PC-9 (cell line): ENCODE measurements at regions not wholly inside any gene's neighbourhood (a gene's known extent, or its start where the extent isn't known, plus 50 kb on each side); places are given as distances from the start of the nearest gene placed in this dataset.

ENCODE experiments used
- BruUV-seq: library from RNA; stranded (reverse); fragments of 400-500 nt; replicated peaks from 2 replicates; lab custom pipeline; 2021; lab: Mats Ljungman, UMichigan
- CTCF ChIA-PET: fragments of 300-600 bp; sonication (Branson Sonifier 250); formaldehyde crosslinking; loops from one replicate; lab custom pipeline; 2022; ENCODE audit warnings: antibody characterized with exemption; lab: Charles Lee
- POLR2A ChIA-PET: fragments of 300-600 bp; sonication (Branson Sonifier 250); formaldehyde crosslinking; loops from one replicate; lab custom pipeline; 2022; ENCODE audit warnings: antibody characterized with exemption; ENCODE audit not compliant: unreplicated experiment; lab: Charles Lee
- DNase-seq, 2 experiments: peaks; one replicate each; pipeline versions ENCODE4 v3.0.0 to v3.0.0-alpha.2; 2015 to 2022; ENCODE audit warnings: mixed read lengths in 1 of 2
- H2AFZ ChIP-seq: fragments of 200-600 bp; sonication (generic); 2 replicates; pipeline ENCODE4 v1.8.1; 2017; ENCODE audit warnings: antibody characterized with exemption
- H3F3A ChIP-seq: fragments of 200-600 bp; sonication (generic); 2 replicates; pipeline ENCODE4 v1.8.1; 2017; ENCODE audit warnings: antibody characterized with exemption, mild to moderate bottlenecking, low read depth; ENCODE audit not compliant: insufficient read depth
- H3K27ac ChIP-seq: fragments of 200-600 bp; sonication (generic); 2 replicates; pipeline ENCODE4 v1.6.1; 2016; ENCODE audit warnings: mixed run types
- H3K27me3 ChIP-seq: fragments of 200-600 bp; sonication (generic); 2 replicates; pipeline ENCODE4 v1.6.1; 2016; ENCODE audit warnings: low read depth, mixed run types; ENCODE audit not compliant: insufficient read depth
- H3K36me3 ChIP-seq: fragments of 200-600 bp; sonication (generic); 2 replicates; pipeline ENCODE4 v1.6.1; 2016; ENCODE audit warnings: low read depth, mixed run types
- H3K4me1 ChIP-seq: fragments of 200-600 bp; sonication (generic); replicated peaks from 2 replicates; pipeline ENCODE4 v1.6.1; 2016; ENCODE audit warnings: mixed run types; ENCODE audit not compliant: insufficient read depth
- H3K4me2 ChIP-seq: fragments of 200-600 bp; sonication (generic); 2 replicates; pipeline ENCODE4 v1.6.1; 2017; ENCODE audit warnings: mixed run types
- H3K4me3 ChIP-seq: fragments of 200-600 bp; sonication (generic); 2 replicates; pipeline ENCODE4 v1.6.1; 2016; ENCODE audit warnings: mixed run types
- H3K79me2 ChIP-seq: fragments of 200-600 bp; sonication (generic); 2 replicates; pipeline ENCODE4 v1.6.1; 2017; ENCODE audit warnings: low read depth, mixed run types
- H3K9me2 ChIP-seq: fragments of 200-600 bp; sonication (generic); 2 replicates; pipeline ENCODE4 v1.8.1; 2017; ENCODE audit warnings: mild to moderate bottlenecking; ENCODE audit not compliant: insufficient read depth
- H3K9me3 ChIP-seq: fragments of 200-600 bp; sonication (generic); 2 replicates; pipeline ENCODE4 v1.8.1; 2016; ENCODE audit warnings: low read depth; ENCODE audit not compliant: insufficient read depth
- H4K20me1 ChIP-seq: fragments of 200-600 bp; sonication (generic); 2 replicates; pipeline ENCODE4 v1.8.1; 2017; ENCODE audit not compliant: insufficient read depth
- EZH2 ChIP-seq: fragments of 200-600 bp; sonication (generic); IDR thresholded peaks from 2 replicates; pipeline ENCODE4 v1.8.0; 2017; ENCODE audit warnings: antibody characterized with exemption, low read depth
- intact Hi-C: fragments of 100-400 bp; cut with micrococcal nuclease; formaldehyde crosslinking; loops from one replicate; pipeline ENCODE4 v1.10.0; 2022; ENCODE audit not compliant: unreplicated experiment
- TF ChIP-seq, protein P1 (sequence below): fragments of 200-600 bp; sonication (generic); conservative IDR thresholded peaks from 2 replicates; pipeline ENCODE4 v1.6.1; 2017; ENCODE audit warnings: mixed run types, antibody characterized with exemption, mild to moderate bottlenecking, moderate library complexity

GRCh38 chr6:95768539-95768938 is 191.2 kb downstream of the MANEA start:
- H3F3A ChIP-seq, result no peaks in the 10 kb centered on the region
- H2AFZ ChIP-seq, result no peak overlapping the region
- H3K79me2 ChIP-seq, result no peaks in the 10 kb centered on the region
- no peak overlapping the region for H3K4me3 ChIP-seq
- no peaks in the 10 kb centered on the region for H3K36me3 ChIP-seq
- H3K4me2 ChIP-seq, result no peak overlapping the region
- intact Hi-C loops, result no loop called here
- no peak overlapping the region for H3K27ac ChIP-seq
- H3K9me3 ChIP-seq, result 0 out of 2 replicates have a peak, but pooled peaks cover 7% of the 10 kb centered on the region
- ChIA-PET POLR2A (no interaction called here), CTCF (no interaction called here)
- no TSS peak for BruUV-seq
- H3K27me3 ChIP-seq, result no peaks in the 10 kb centered on the region
- H4K20me1 ChIP-seq, result no peaks in the 10 kb centered on the region
- H3K9me2 ChIP-seq, result no peaks in the 10 kb centered on the region
- no peak for TF ChIP-seq EZH2
- TF ChIP-seq, protein P1, sequence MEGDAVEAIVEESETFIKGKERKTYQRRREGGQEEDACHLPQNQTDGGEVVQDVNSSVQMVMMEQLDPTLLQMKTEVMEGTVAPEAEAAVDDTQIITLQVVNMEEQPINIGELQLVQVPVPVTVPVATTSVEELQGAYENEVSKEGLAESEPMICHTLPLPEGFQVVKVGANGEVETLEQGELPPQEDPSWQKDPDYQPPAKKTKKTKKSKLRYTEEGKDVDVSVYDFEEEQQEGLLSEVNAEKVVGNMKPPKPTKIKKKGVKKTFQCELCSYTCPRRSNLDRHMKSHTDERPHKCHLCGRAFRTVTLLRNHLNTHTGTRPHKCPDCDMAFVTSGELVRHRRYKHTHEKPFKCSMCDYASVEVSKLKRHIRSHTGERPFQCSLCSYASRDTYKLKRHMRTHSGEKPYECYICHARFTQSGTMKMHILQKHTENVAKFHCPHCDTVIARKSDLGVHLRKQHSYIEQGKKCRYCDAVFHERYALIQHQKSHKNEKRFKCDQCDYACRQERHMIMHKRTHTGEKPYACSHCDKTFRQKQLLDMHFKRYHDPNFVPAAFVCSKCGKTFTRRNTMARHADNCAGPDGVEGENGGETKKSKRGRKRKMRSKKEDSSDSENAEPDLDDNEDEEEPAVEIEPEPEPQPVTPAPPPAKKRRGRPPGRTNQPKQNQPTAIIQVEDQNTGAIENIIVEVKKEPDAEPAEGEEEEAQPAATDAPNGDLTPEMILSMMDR, result no peak
- no peak for DNase-seq
- H3K4me1 ChIP-seq, result peaks cover 14% of the 10 kb centered on the region

- no peaks in the 10 kb centered on the region for H3F3A ChIP-seq
- H3K4me2 ChIP-seq, result no peak overlapping the region
- ChIA-PET CTCF (no interaction called here), POLR2A (no interaction called here)
- DNase-seq, result no peak
- H3K27me3 ChIP-seq, result no peaks in the 10 kb centered on the region
- TF ChIP-seq, protein P1, result no peak
- TF ChIP-seq EZH2, result no peak
- H3K27ac ChIP-seq, result no peak overlapping the region
- no peaks in the 10 kb centered on the region for H3K36me3 ChIP-seq
- H3K4me1 ChIP-seq, result no peaks in the 10 kb centered on the region
- no TSS peak for BruUV-seq
- no peak overlapping the region for H3K4me3 ChIP-seq
- H4K20me1 ChIP-seq, result no peaks in the 10 kb centered on the region
- no peak overlapping the region for H2AFZ ChIP-seq
- H3K9me2 ChIP-seq, result no peaks in the 10 kb centered on the region
- no peaks in the 10 kb centered on the region for H3K79me2 ChIP-seq
- intact Hi-C loops, result no loop called here
- H3K9me3 ChIP-seq, result 0 out of 2 replicates have a peak, but pooled peaks cover under 1% of the 10 kb centered on the region
Measured at GRCh38 chr6:95777338-95777737, 200.0 kb downstream of the MANEA start.

DNA sequence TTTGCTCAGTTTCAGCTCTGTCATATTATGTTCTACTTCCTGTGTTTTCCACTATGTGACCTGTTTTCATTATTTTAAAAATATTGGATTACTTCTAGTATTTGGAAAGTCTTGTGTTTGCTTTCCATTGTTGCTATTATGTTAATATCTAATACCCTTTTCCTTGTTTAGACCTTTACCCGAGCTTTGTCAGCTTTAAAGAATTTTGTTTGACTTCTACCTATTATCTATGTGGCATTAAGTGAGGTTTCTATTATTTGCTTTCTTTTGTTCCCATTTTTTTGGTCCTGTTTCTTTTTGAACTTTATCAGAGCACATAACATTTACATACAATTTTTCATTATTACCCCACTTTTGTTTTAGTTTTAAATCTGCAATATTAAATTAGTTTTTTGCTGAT is 202.7 kb downstream of the MANEA start:
- Histone ChIP-seq H3F3A (no peaks in the 10 kb centered on the region), H3K4me1 (no peaks in the 10 kb centered on the region), H4K20me1 (no peaks in the 10 kb centered on the region), H3K36me3 (no peaks in the 10 kb centered on the region), H3K4me2 (no peak overlapping the region), H3K79me2 (no peaks in the 10 kb centered on the region), H3K27ac (no peak overlapping the region), H3K4me3 (no peak overlapping the region), H3K27me3 (no peaks in the 10 kb centered on the region), H2AFZ (no peak overlapping the region), H3K9me3 (0 out of 2 replicates have a peak, but pooled peaks cover 3% of the 10 kb centered on the region), H3K9me2 (no peaks in the 10 kb centered on the region)
- POLR2A ChIA-PET, result no interaction called here
- no TSS peak for BruUV-seq
- TF ChIP-seq, protein P1, result no peak
- no peak for TF ChIP-seq EZH2
- CTCF ChIA-PET, result no interaction called here
- intact Hi-C loops, result no loop called here
- DNase-seq, result no peak
